BJ (cell line): ENCODE measurements at regions not wholly inside any gene's neighbourhood (a gene's known extent, or its start where the extent isn't known, plus 50 kb on each side); places are given as distances from the start of the nearest gene placed in this dataset.

Experiments used
- CTCF ChIA-PET: fragments of 350-600 bp; formaldehyde crosslinking; extraction: SDS; loops from one replicate; lab custom pipeline; 2021; ENCODE audit warnings: antibody characterized with exemption, inconsistent platforms; lab: Yijun Ruan, JAX
- POLR2A ChIA-PET: fragments of 300-600 bp; sonication (Branson Sonifier 250); formaldehyde crosslinking; extraction: SDS; loops from one replicate; lab custom pipeline; 2021; ENCODE audit warnings: antibody characterized with exemption; lab: Charles Lee
- DNase-seq: peaks from one replicate; pipeline ENCODE4 v3.0.0-alpha.2; 2011; ENCODE audit warnings: low read depth
- H3K27me3 ChIP-seq: 2 replicates; pipeline ENCODE4 v1.6.0; 2011; ENCODE audit warnings: low read length; ENCODE audit not compliant: control insufficient read depth, insufficient read depth
- H3K36me3 ChIP-seq: 2 replicates; pipeline ENCODE4 v1.5.1; 2011; ENCODE audit warnings: low read length; ENCODE audit not compliant: control insufficient read depth, insufficient read depth
- H3K4me3 ChIP-seq: 2 replicates; pipeline ENCODE4 v1.5.1; 2011; ENCODE audit warnings: low read depth, mild to moderate bottlenecking, control low read depth, low read length
- TF ChIP-seq, protein P1 (sequence below): IDR thresholded peaks from 2 replicates; pipeline ENCODE4 v1.5.1; 2011; ENCODE audit warnings: low read depth, mild to moderate bottlenecking, control low read depth, inconsistent platforms, low read length, moderate library complexity; ENCODE audit not compliant: insufficient read depth

DNA sequence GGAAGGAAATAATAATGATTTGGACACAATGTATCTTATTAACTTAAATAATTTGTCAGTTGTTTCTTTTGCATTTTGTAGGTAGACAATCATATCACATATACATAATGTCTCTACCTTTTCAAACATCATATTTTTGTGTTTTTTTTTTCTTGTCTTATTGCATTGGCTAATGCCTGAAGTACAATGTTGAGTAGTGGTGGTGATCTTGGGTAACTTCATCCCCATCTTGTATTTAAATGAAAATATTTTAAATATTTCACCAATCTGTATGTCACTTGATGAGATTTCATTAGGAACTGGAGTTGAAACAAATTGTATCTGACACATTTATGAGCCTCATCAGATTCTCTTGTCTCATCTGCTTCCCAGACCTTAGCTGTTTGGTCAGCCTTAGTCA lies 109.7 kb upstream of the LHX5 start:
- Histone ChIP-seq H3K36me3 (no peaks in the 10 kb centered on the region), H3K4me3 (no peak overlapping the region), H3K27me3 (no peaks in the 10 kb centered on the region)
- ChIA-PET CTCF (no interaction called here), POLR2A (no interaction called here)
- no peak for DNase-seq
- TF ChIP-seq, protein P1, sequence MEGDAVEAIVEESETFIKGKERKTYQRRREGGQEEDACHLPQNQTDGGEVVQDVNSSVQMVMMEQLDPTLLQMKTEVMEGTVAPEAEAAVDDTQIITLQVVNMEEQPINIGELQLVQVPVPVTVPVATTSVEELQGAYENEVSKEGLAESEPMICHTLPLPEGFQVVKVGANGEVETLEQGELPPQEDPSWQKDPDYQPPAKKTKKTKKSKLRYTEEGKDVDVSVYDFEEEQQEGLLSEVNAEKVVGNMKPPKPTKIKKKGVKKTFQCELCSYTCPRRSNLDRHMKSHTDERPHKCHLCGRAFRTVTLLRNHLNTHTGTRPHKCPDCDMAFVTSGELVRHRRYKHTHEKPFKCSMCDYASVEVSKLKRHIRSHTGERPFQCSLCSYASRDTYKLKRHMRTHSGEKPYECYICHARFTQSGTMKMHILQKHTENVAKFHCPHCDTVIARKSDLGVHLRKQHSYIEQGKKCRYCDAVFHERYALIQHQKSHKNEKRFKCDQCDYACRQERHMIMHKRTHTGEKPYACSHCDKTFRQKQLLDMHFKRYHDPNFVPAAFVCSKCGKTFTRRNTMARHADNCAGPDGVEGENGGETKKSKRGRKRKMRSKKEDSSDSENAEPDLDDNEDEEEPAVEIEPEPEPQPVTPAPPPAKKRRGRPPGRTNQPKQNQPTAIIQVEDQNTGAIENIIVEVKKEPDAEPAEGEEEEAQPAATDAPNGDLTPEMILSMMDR = no peak

DNA sequence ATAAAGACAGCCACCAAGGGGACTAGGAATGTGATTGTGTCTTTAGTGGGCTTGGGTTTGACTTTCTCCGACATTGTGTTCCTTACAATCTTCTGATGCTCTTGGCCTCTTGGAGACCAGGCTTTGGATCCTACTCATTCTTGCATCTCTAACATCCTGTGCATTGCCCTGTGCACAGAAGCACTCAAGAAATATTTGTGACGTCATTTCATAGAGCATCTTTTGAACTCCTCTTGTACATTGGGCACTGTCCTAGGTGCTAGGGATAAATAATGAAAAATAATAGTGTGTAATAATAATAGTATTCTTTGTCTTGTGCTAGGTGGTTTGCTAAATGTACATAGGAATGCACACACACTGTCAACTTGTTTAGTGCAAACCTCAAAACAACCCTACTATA lies 108.8 kb upstream of the LHX5 start:
- Histone ChIP-seq H3K27me3 (no peaks in the 10 kb centered on the region), H3K36me3 (no peaks in the 10 kb centered on the region), H3K4me3 (no peak overlapping the region)
- DNase-seq = no peak
- TF ChIP-seq, protein P1 = no peak
- ChIA-PET CTCF (no interaction called here), POLR2A (no interaction called here)

DNA sequence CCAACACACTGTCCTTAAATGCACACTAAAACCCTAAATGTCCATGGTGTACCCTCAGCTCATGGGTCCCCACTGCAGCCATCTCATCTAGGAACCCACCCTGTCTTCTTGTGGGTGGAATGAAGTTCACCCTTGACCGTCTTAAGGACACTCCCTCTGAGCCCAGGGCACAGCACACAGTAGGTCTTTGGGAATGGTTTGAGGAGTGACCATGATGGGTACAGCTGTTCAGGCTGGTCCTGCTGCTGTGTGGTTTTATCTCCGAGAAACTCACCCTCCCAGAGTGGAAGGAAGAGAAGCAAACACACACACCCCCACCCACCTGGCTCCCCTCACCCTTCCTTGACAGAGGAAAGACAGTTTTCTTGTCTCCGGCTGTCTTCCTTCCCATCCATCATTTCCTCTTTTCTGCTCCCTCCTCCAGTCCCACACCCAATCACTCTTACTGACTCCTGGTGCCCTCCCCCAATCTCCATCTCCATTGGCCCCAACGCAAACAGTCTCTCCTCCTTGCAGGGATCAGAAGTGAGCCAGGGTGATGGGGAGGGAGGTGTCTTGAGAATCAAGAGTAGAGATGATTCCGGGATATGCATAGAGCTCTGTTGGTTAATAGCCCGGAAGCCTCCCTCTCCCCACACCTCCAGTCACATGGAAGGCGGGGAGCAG lies 105.9 kb upstream of the LHX5 start:
- ChIA-PET CTCF (no interaction called here), POLR2A (no interaction called here)
- DNase-seq = no peak
- Histone ChIP-seq H3K4me3 (no peak overlapping the region), H3K27me3 (no peaks in the 10 kb centered on the region), H3K36me3 (no peaks in the 10 kb centered on the region)
- TF ChIP-seq, protein P1 = no peak

DNA sequence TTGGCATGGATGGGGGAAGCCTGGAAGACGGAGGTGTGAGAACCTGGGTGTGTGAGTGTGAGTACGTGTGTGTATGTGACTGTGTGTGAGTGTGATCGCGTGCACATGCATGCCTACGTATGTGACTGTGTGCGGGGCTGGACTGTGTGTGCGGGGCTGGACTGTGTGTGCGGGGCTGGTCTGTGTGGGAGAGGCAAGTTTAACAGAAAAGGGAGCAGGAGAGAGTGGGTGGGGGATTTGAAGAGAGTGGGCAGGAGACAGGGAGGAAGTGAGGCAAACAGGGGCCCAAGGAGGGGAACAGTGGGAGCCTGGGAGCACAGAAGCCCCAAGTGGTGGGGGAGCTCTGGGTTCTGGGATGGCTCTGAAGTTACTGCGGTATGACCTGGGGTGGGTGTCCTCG lies 103.7 kb upstream of the LHX5 start:
- DNase-seq = no peak
- ChIA-PET POLR2A (no interaction called here), CTCF (no interaction called here)
- no peak overlapping the region for H3K4me3 ChIP-seq
- no peaks in the 10 kb centered on the region for H3K36me3 ChIP-seq
- no peaks in the 10 kb centered on the region for H3K27me3 ChIP-seq
- TF ChIP-seq, protein P1 = no peak

DNA sequence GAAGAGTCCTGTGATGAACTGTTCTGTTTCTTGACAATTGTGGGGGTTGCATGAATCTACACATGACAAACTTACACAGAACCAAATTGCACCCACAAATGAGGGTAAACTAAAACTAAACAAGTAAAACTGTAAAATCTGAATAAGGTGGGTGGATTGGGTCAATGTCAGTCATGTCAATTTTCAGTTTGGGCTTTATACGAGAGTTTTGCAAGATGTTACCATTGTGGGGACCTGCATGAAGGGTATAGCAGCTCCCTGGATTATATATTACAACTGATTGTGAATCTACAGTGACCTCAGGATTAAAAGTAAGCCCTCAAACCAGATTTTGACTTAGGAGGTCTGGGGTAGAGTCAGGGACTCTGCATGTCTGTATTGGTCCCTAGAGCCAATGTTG lies 101.5 kb upstream of the LHX5 start:
- CTCF ChIA-PET = no interaction called here
- Histone ChIP-seq H3K36me3 (no peaks in the 10 kb centered on the region), H3K27me3 (no peaks in the 10 kb centered on the region), H3K4me3 (no peak overlapping the region)
- DNase-seq = no peak
- TF ChIP-seq, protein P1 = no peak
- POLR2A ChIA-PET = no interaction called here
